K562 (cell line): ENCODE measurements at regions not wholly inside any gene's neighbourhood (a gene's known extent, or its start where the extent isn't known, plus 50 kb on each side); places are given as distances from the start of the nearest gene placed in this dataset.
A peak's percentile ranks its signal among the peaks of the same experiment; 100 is the strongest.

ENCODE experiments used
- ATAC-seq: fragments of 200-7000 bp; cut with Tn5 transposase; 3 replicates; pipeline ENCODE4 v1.9.1; 2020; ENCODE audit warnings: moderate library complexity
- BruUV-seq: library from RNA; stranded (reverse); fragments of 400-500 nt; replicated peaks from 2 replicates; lab custom pipeline; 2021; lab: Mats Ljungman, UMichigan
- CTCF ChIA-PET: fragments of 300-600 bp; formaldehyde crosslinking; extraction: SDS; loops from one replicate; lab custom pipeline; 2021; ENCODE audit warnings: low intra/inter-chr PET ratio; lab: Yijun Ruan, JAX
- POLR2A ChIA-PET: fragments of 300-600, 350-650 bp; sonication (Branson Sonifier 250); formaldehyde crosslinking; extraction: SDS; loops from one replicate; lab custom pipeline; 2021; ENCODE audit warnings: antibody characterized with exemption, inconsistent platforms; lab: Yijun Ruan, JAX
- DNase-seq, 4 experiments: peaks; one replicate each; pipeline versions ENCODE4 v3.0.0 to v3.0.0-alpha.2; 2011 to 2018; ENCODE audit warnings: low spot score in 3 of 4, mixed read lengths in 3 of 4; ENCODE audit errors: extremely low read depth in 1 of 4
- FAIRE-seq: peaks from 2 replicates; lab custom pipeline; 2011; peaks lifted over from hg19 to GRCh38; lab: Jason Lieb, UNC
- H2AFZ ChIP-seq: 2 replicates; pipeline ENCODE4 v1.6.0; 2011; ENCODE audit warnings: low read depth, low read length, control low read depth, inconsistent platforms
- H3K27ac ChIP-seq: fragments of 200-600 bp; 3 replicates; pipeline ENCODE4 v1.8.0; 2011; ENCODE audit warnings: low read depth, mild to moderate bottlenecking, control low read depth, inconsistent platforms, low read length, moderate library complexity, mixed read lengths; ENCODE audit errors: extremely low read depth
- H3K27me3 ChIP-seq, 2 experiments: fragments of 300-600 bp in 1 of 2; 2 replicates in 1 of 2; 3 replicates in 1 of 2; pipeline versions ENCODE4 v1.6.0 to v1.8.0; 2011; ENCODE audit warnings: inconsistent platforms in 2 of 2, low read length in 2 of 2, mild to moderate bottlenecking in 1 of 2, mixed read lengths in 1 of 2, moderate library complexity in 1 of 2; ENCODE audit not compliant: control insufficient read depth in 2 of 2, insufficient read depth in 2 of 2
- H3K36me3 ChIP-seq: fragments of 300-600 bp; 3 replicates; pipeline ENCODE4 v1.8.0; 2011; ENCODE audit warnings: mild to moderate bottlenecking, low read length, inconsistent platforms; ENCODE audit not compliant: control insufficient read depth, insufficient read depth
- H3K4me1 ChIP-seq, 2 experiments: fragments of 200-600 bp in 1 of 2; replicated peaks in 1 of 2; 2 replicates in 1 of 2; 3 replicates in 1 of 2; pipeline versions ENCODE4 v1.5.1 to v1.8.0; 2011; ENCODE audit warnings: inconsistent platforms in 2 of 2, low read length in 2 of 2, mild to moderate bottlenecking in 1 of 2, mixed read lengths in 1 of 2, moderate library complexity in 1 of 2; ENCODE audit not compliant: control insufficient read depth in 2 of 2, insufficient read depth in 2 of 2
- H3K4me2 ChIP-seq: 2 replicates; pipeline ENCODE4 v1.6.1; 2011; ENCODE audit warnings: low read length, control low read depth, inconsistent platforms, mixed read lengths; ENCODE audit not compliant: insufficient read depth
- H3K4me3 ChIP-seq: fragments of 200-600 bp; sonication (generic), shearing (Covaris generic); 2 replicates; pipeline ENCODE4 v1.5.1; 2016; ENCODE audit warnings: control low read depth, inconsistent platforms
- H3K79me2 ChIP-seq: fragments of 200-600 bp; 3 replicates; pipeline ENCODE4 v1.8.0; 2011; ENCODE audit warnings: low read length, inconsistent platforms; ENCODE audit not compliant: control insufficient read depth, insufficient read depth
- H3K9ac ChIP-seq, 2 experiments: 2 replicates each; pipeline versions ENCODE4 v1.6.0 to v1.6.1; 2011; ENCODE audit warnings: low read depth in 2 of 2, low read length in 2 of 2, control low read depth in 1 of 2, inconsistent platforms in 1 of 2, mild to moderate bottlenecking in 1 of 2, mixed read lengths in 1 of 2; ENCODE audit not compliant: insufficient read depth in 1 of 2
- H3K9me1 ChIP-seq: one replicate; pipeline ENCODE4 v1.6.0; 2011; ENCODE audit warnings: inconsistent platforms, mild to moderate bottlenecking, low read length, moderate library complexity; ENCODE audit not compliant: control insufficient read depth, insufficient read depth
- H3K9me3 ChIP-seq: replicated peaks from 2 replicates; pipeline ENCODE4 v1.5.1; 2011; ENCODE audit warnings: low read depth, low read length, inconsistent platforms; ENCODE audit not compliant: control insufficient read depth, insufficient read depth
- H4K20me1 ChIP-seq: replicated peaks from 2 replicates; pipeline ENCODE4 v1.6.1; 2011; ENCODE audit warnings: low read length, inconsistent platforms, mixed read lengths; ENCODE audit not compliant: control insufficient read depth, insufficient read depth
- ELF4 ChIP-seq: fragments of 450-650 bp; formaldehyde crosslinking; IDR thresholded peaks from 2 replicates; pipeline ENCODE4 v1.4.0; 2022; ENCODE audit warnings: missing genetic modification characterization
- GATA2 ChIP-seq: sonication (generic); formaldehyde crosslinking; IDR thresholded peaks from 2 replicates; pipeline ENCODE4 v1.4.0; 2020; ENCODE audit warnings: mild to moderate bottlenecking, missing genetic modification reagents
- MAZ ChIP-seq, 2 experiments: fragments of 450-650 bp in 1 of 2; sonication (generic) in 1 of 2; formaldehyde crosslinking; IDR thresholded peaks in 1 of 2; conservative IDR thresholded peaks in 1 of 2; 2 replicates each; pipeline versions ENCODE4 v1.4.0 to v1.5.0; 2020; ENCODE audit warnings: mild to moderate bottlenecking in 1 of 2, missing genetic modification reagents in 1 of 2
- PURB ChIP-seq: sonication (generic); formaldehyde crosslinking; IDR thresholded peaks from 2 replicates; pipeline ENCODE4 v1.9.0; 2021; ENCODE audit warnings: low read depth, mild to moderate bottlenecking, missing genetic modification reagents
- SAFB ChIP-seq: fragments of 200-400 bp; formaldehyde crosslinking; IDR thresholded peaks from 2 replicates; pipeline ENCODE4 v1.6.1; 2017; ENCODE audit warnings: low read depth, low read length, borderline replicate concordance
- SREBF2 ChIP-seq: sonication (generic); formaldehyde crosslinking; IDR thresholded peaks from 2 replicates; pipeline ENCODE4 v1.4.0; 2020; ENCODE audit warnings: mild to moderate bottlenecking, missing genetic modification reagents
- TOE1 ChIP-seq, 2 experiments: fragments of 450-650 bp in 1 of 2; sonication (generic) in 1 of 2; formaldehyde crosslinking in 1 of 2; IDR thresholded peaks; 2 replicates each; pipeline versions ENCODE4 v1.7.1 to v1.8.0; 2016 to 2022; ENCODE audit warnings: borderline replicate concordance in 2 of 2, mild to moderate bottlenecking in 2 of 2, antibody characterized with exemption in 1 of 2, inconsistent platforms in 1 of 2, low read depth in 1 of 2, missing genetic modification reagents in 1 of 2, moderate library complexity in 1 of 2
- ZBTB17 ChIP-seq: fragments of 450-650 bp; formaldehyde crosslinking; IDR thresholded peaks from 2 replicates; pipeline ENCODE4 v1.4.0; 2020; ENCODE audit warnings: mild to moderate bottlenecking
- ZNF124 ChIP-seq: sonication (generic); formaldehyde crosslinking; IDR thresholded peaks from 2 replicates; pipeline ENCODE4 v1.8.1; 2022; ENCODE audit warnings: missing genetic modification reagents
- ZNF165 ChIP-seq: fragments of 250-450 bp; sonication (Bioruptor Pico); IDR thresholded peaks from 2 replicates; pipeline ENCODE4 v1.4.0; 2020; ENCODE audit warnings: borderline replicate concordance
- ZNF354B ChIP-seq: fragments of 250-450 bp; sonication (Bioruptor Pico); IDR thresholded peaks from 2 replicates; pipeline ENCODE4 v1.4.0; 2020
- WGBS: fragments of 100-300 bp; shearing (Covaris generic); methylation state at CpG from one replicate; pipeline ENCODE4 v1.1.6; 2016; ENCODE audit warnings: low coverage, mixed read lengths; ENCODE audit not compliant: insufficient coverage; ENCODE audit errors: missing lambda C conversion rate; 5-methylcytosine and 5-hydroxymethylcytosine counted together
- in situ Hi-C: fragments of 300-500 bp; cut with MboI; formaldehyde crosslinking; loops from 4 replicates; pipeline ENCODE4 v1.15.0; 2018; ENCODE audit warnings: inconsistent platforms, mixed read lengths
- intact Hi-C: fragments of 100-400 bp; cut with micrococcal nuclease; formaldehyde crosslinking; loops from 2 replicates; pipeline ENCODE4 v1.14.2; 2022
- TF ChIP-seq, protein P1 (sequence below): IDR thresholded peaks from 2 replicates; pipeline ENCODE4 v1.6.1; 2012; ENCODE audit warnings: low read depth, low read length, improper control_type of control experiment, borderline replicate concordance
- TF ChIP-seq, protein P2 (sequence below): fragments of 250-450 bp; sonication (Bioruptor Pico); IDR thresholded peaks from 2 replicates; pipeline ENCODE4 v1.8.0; 2022; ENCODE audit warnings: inconsistent platforms
- TF ChIP-seq, protein P3 (sequence below): fragments of 450-650 bp; IDR thresholded peaks from 2 replicates; pipeline ENCODE4 v1.6.1; 2016; ENCODE audit warnings: low read depth, mild to moderate bottlenecking, moderate library complexity
- TF ChIP-seq, protein P4 (sequence below): fragments of 250-450 bp; sonication (Bioruptor Pico); IDR thresholded peaks from 2 replicates; pipeline ENCODE4 v1.5.0; 2022; ENCODE audit warnings: mild to moderate bottlenecking

- DNase-seq: peak in 2 of 4 experiments; percentile 32 to 39
- Histone ChIP-seq H3K27me3 (no peaks in the 10 kb centered on the region), H3K4me2 (peak overlapping the region; percentile 34; the same call in 1 of the 2 replicates), H3K79me2 (no peaks in the 10 kb centered on the region), H3K4me1 (peaks cover 16 to 40% of the 10 kb centered on the region in 2 experiments), H2AFZ (no peak overlapping the region), H3K4me3 (no peak overlapping the region), H3K9me3 (no peaks in the 10 kb centered on the region), H3K9me1 (no peaks in the 10 kb centered on the region), H3K9ac (peak overlapping the region in 1 of 2 experiments; percentile 15; a peak in 1 of 4 replicates), H3K27ac (no peak overlapping the region), H3K36me3 (no peaks in the 10 kb centered on the region), H4K20me1 (no peaks in the 10 kb centered on the region)
- ATAC-seq: peak; percentile 24; the same call in 2 of the 3 replicates
- POLR2A ChIA-PET: interaction anchor here (0.7 to 1.4 kb wide), 4 partner anchors 9 to 142 kb away, joined by 3 to 7 read pairs (median 4); no protein-coding TSS in a partner anchor
- intact Hi-C loops (no loop called here), in situ Hi-C loops (no loop called here)
- 69% methylated on average over 3 of the region's 3 CpGs for WGBS
- no TSS peak for BruUV-seq
- CTCF ChIA-PET: no interaction called here
- FAIRE-seq: no peak
- TF ChIP-seq ZNF165 (CRISPR knock-in tag) (0 out of 2 replicates have a peak, but pooled peaks have one; percentile 64), PURB (CRISPR knock-in tag) (no peak), GATA2 (0 out of 2 replicates have a peak, but pooled peaks have one; percentile 24), TOE1 (IDR thresholded peaks at IDR 0.05; ENCODE audit: borderline replicate concordance) (no peak), TOE1 (CRISPR knock-in tag; IDR thresholded peaks at IDR 0.05; ENCODE audit: borderline replicate concordance, low read depth) (peak; percentile 44; the same call in 1 of the 2 replicates), SREBF2 (no peak), ELF4 (no peak), SAFB (no peak), ZNF354B (CRISPR knock-in tag) (no peak), MAZ (CRISPR knock-in tag; conservative IDR thresholded peaks at IDR 0.05 in 1 of 2, IDR thresholded peaks at IDR 0.05 in 1 of 2) (0 out of 4 replicates have a peak, but pooled peaks of 1 of the 2 experiments have one; percentile 20), ZNF124 (CRISPR knock-in tag) (no peak), ZBTB17 (CRISPR knock-in tag) (0 out of 2 replicates have a peak, but pooled peaks have one; percentile 20)
- TF ChIP-seq, protein P1, sequence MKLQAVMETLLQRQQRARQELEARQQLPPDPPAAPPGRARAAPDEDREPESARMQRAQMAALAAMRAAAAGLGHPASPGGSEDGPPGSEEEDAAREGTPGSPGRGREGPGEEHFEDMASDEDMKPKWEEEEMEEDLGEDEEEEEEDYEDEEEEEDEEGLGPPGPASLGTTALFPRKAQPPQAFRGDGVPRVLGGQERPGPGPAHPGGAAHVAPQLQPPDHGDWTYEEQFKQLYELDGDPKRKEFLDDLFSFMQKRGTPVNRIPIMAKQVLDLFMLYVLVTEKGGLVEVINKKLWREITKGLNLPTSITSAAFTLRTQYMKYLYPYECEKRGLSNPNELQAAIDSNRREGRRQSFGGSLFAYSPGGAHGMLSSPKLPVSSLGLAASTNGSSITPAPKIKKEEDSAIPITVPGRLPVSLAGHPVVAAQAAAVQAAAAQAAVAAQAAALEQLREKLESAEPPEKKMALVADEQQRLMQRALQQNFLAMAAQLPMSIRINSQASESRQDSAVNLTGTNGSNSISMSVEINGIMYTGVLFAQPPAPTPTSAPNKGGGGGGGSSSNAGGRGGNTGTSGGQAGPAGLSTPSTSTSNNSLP: no peak
- TF ChIP-seq, protein P2, sequence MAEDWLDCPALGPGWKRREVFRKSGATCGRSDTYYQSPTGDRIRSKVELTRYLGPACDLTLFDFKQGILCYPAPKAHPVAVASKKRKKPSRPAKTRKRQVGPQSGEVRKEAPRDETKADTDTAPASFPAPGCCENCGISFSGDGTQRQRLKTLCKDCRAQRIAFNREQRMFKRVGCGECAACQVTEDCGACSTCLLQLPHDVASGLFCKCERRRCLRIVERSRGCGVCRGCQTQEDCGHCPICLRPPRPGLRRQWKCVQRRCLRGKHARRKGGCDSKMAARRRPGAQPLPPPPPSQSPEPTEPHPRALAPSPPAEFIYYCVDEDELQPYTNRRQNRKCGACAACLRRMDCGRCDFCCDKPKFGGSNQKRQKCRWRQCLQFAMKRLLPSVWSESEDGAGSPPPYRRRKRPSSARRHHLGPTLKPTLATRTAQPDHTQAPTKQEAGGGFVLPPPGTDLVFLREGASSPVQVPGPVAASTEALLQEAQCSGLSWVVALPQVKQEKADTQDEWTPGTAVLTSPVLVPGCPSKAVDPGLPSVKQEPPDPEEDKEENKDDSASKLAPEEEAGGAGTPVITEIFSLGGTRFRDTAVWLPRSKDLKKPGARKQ: no peak
- TF ChIP-seq, protein P3, sequence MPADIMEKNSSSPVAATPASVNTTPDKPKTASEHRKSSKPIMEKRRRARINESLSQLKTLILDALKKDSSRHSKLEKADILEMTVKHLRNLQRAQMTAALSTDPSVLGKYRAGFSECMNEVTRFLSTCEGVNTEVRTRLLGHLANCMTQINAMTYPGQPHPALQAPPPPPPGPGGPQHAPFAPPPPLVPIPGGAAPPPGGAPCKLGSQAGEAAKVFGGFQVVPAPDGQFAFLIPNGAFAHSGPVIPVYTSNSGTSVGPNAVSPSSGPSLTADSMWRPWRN: no peak
- TF ChIP-seq, protein P4, sequence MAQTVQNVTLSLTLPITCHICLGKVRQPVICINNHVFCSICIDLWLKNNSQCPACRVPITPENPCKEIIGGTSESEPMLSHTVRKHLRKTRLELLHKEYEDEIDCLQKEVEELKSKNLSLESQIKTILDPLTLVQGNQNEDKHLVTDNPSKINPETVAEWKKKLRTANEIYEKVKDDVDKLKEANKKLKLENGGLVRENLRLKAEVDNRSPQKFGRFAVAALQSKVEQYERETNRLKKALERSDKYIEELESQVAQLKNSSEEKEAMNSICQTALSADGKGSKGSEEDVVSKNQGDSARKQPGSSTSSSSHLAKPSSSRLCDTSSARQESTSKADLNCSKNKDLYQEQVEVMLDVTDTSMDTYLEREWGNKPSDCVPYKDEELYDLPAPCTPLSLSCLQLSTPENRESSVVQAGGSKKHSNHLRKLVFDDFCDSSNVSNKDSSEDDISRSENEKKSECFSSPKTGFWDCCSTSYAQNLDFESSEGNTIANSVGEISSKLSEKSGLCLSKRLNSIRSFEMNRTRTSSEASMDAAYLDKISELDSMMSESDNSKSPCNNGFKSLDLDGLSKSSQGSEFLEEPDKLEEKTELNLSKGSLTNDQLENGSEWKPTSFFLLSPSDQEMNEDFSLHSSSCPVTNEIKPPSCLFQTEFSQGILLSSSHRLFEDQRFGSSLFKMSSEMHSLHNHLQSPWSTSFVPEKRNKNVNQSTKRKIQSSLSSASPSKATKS: no peak
Observed at GRCh38 chr2:157938556-157938955, 62.4 kb upstream of the ACVR1 start.
